ENCODE measurements at regions not wholly inside any gene's neighbourhood (a gene's known extent, or its start where the extent isn't known, plus 50 kb on each side); places are given as distances from the start of the nearest gene placed in this dataset.

DNA sequence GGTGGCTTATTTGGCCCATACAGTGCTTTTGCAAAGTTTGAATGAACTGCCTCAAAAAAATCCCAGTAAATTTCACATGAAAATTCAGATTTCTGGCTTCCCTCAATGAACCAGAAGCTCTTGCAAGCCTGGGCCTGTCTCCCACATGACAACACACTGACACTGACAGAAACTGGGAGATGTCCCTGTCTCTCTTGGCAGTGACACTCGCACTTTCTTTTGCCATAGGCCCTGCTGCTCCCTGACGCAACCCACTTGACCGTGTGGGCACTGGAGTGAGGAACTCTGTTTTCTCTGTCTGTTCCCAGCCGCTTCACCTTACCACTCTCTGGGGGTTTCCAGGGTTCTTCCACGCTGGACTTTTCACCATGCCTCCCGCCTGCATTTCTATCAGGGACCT, 524.5 kb downstream of the SHQ1 start:
- Histone ChIP-seq H3K4me2 (ENCODE audit: insufficient read depth, low read length, poor library complexity, severe bottlenecking) (no peak overlapping the region), H3K9ac (ENCODE audit: low read depth, low read length, poor library complexity) (no peak overlapping the region), H4K8ac (ENCODE audit: low read depth, low read length) (no peak overlapping the region), H2BK15ac (ENCODE audit: low read length) (no peak overlapping the region), H2BK12ac (ENCODE audit: low read length) (no peak overlapping the region), H3K9me3 (replicated peaks in 1 of 2; ENCODE audit: control insufficient read depth in 2 of 2, insufficient read depth in 1 of 2, low read depth in 1 of 2, low read length in 2 of 2) (no peaks in the 10 kb centered on the region), H3K79me1 (ENCODE audit: low read depth, low read length) (no peaks in the 10 kb centered on the region), H2BK5ac (ENCODE audit: low read length) (no peak overlapping the region), H4K91ac (ENCODE audit: low read depth, low read length, poor library complexity) (no peak overlapping the region), H3K36me3 (replicated peaks in 1 of 2; ENCODE audit: control insufficient read depth in 2 of 2, insufficient read depth in 2 of 2, low read length in 2 of 2) (no peaks in the 10 kb centered on the region), H3K14ac (ENCODE audit: low read length) (no peak overlapping the region), H2BK120ac (ENCODE audit: low read depth, low read length) (no peak overlapping the region), H3K4ac (ENCODE audit: low read length) (no peak overlapping the region), H3K27me3 (ENCODE audit: control insufficient read depth in 3 of 3, insufficient read depth in 3 of 3, low read depth in 1 of 3, low read length in 3 of 3) (peaks cover 0 to 35% (median 0%) of the 10 kb centered on the region in 3 experiments), H3K27ac (replicated peaks; ENCODE audit: low read length) (no peak overlapping the region), H2AK5ac (ENCODE audit: low read depth, low read length) (no peak overlapping the region), H2AFZ (ENCODE audit: low read length) (no peak overlapping the region), H3K4me1 (ENCODE audit: control insufficient read depth in 2 of 2, insufficient read depth in 1 of 2, low read depth in 1 of 2, low read length in 2 of 2) (no peaks in the 10 kb centered on the region), H3K4me3 (ENCODE audit: low read length in 2 of 2) (no peak overlapping the region), H3K18ac (ENCODE audit: low read length) (no peak overlapping the region), H3K23ac (ENCODE audit: low read depth, low read length, poor library complexity) (no peak overlapping the region)
- no CpG with 5 or more reads among the region's 6 CpGs for WGBS, 2 donors (ENCODE audit: extremely low coverage in 2 of 2, insufficient read length in 2 of 2, insufficient replicate concordance in 1 of 2)
- DNase-seq (ENCODE audit: low spot score): no peak

DNA sequence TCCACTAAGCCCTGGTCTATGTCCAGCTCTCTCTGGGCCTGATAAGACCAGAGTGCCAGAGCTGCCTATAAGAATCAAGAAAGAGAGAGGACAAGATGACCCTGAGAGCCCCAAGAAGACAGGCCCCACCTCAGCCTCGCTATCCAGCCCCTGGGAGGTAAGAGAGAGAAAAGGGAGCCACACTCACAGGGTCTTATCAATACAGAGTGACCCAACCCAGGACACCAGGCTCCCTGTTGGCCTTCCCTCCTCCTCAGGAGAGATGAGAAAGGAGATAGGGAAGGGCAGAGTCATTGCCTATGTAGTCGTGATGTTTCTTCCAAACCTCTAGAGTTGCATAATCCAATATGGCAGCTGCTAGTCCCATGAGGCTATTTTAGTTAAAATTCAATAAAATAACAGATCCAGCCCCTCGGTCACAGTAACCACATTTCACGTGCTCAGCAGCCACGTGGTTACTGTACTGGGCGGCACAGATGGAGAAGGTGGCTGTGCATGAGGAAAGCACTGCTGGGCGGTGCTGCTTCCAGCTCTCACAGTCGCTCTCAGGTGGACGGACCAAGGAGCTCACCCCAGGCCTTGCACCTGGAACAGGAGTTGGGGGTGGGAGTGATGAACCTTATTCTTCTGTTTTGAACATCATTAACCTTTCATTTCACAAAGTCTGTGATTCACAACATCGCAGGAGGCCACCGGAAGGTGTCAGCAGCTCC, 525.8 kb downstream of the SHQ1 start:
- Histone ChIP-seq H2BK5ac (ENCODE audit: low read length) (no peak overlapping the region), H2BK15ac (ENCODE audit: low read length) (no peak overlapping the region), H3K4me1 (ENCODE audit: control insufficient read depth in 2 of 2, insufficient read depth in 1 of 2, low read depth in 1 of 2, low read length in 2 of 2) (no peaks in the 10 kb centered on the region), H2BK12ac (ENCODE audit: low read length) (no peak overlapping the region), H2AK5ac (ENCODE audit: low read depth, low read length) (no peak overlapping the region), H2AFZ (ENCODE audit: low read length) (no peak overlapping the region), H3K4me3 (ENCODE audit: low read length in 2 of 2) (no peak overlapping the region), H4K91ac (ENCODE audit: low read depth, low read length, poor library complexity) (no peak overlapping the region), H3K14ac (ENCODE audit: low read length) (no peak overlapping the region), H4K8ac (ENCODE audit: low read depth, low read length) (no peak overlapping the region), H3K79me1 (ENCODE audit: low read depth, low read length) (no peaks in the 10 kb centered on the region), H3K23ac (ENCODE audit: low read depth, low read length, poor library complexity) (no peak overlapping the region), H3K4me2 (ENCODE audit: insufficient read depth, low read length, poor library complexity, severe bottlenecking) (no peak overlapping the region), H3K36me3 (replicated peaks in 1 of 2; ENCODE audit: control insufficient read depth in 2 of 2, insufficient read depth in 2 of 2, low read length in 2 of 2) (no peaks in the 10 kb centered on the region), H3K4ac (ENCODE audit: low read length) (no peak overlapping the region), H3K27ac (replicated peaks; ENCODE audit: low read length) (no peak overlapping the region), H3K9ac (ENCODE audit: low read depth, low read length, poor library complexity) (no peak overlapping the region), H3K18ac (ENCODE audit: low read length) (no peak overlapping the region), H3K27me3 (ENCODE audit: control insufficient read depth in 3 of 3, insufficient read depth in 3 of 3, low read depth in 1 of 3, low read length in 3 of 3) (peaks cover 0 to 35% (median 0%) of the 10 kb centered on the region in 3 experiments), H2BK120ac (ENCODE audit: low read depth, low read length) (no peak overlapping the region), H3K9me3 (replicated peaks in 1 of 2; ENCODE audit: control insufficient read depth in 2 of 2, insufficient read depth in 1 of 2, low read depth in 1 of 2, low read length in 2 of 2) (no peaks in the 10 kb centered on the region)
- DNase-seq (ENCODE audit: low spot score): no peak
- WGBS, 2 donors (ENCODE audit: extremely low coverage in 2 of 2, insufficient read length in 2 of 2, insufficient replicate concordance in 1 of 2): no CpG with 5 or more reads among the region's 11 CpGs

- no CpG with 5 or more reads among the region's 3 CpGs for WGBS, 2 donors (ENCODE audit: extremely low coverage in 2 of 2, insufficient read length in 2 of 2, insufficient replicate concordance in 1 of 2)
- H3K23ac ChIP-seq (ENCODE audit: low read depth, low read length, poor library complexity): no peak overlapping the region
- no peaks in the 10 kb centered on the region for H3K79me1 ChIP-seq (ENCODE audit: low read depth, low read length)
- H3K14ac ChIP-seq (ENCODE audit: low read length): no peak overlapping the region
- H2AK5ac ChIP-seq (ENCODE audit: low read depth, low read length): no peak overlapping the region
- peaks cover 0 to 42% (median 0%) of the 10 kb centered on the region in 3 experiments for H3K27me3 ChIP-seq (ENCODE audit: control insufficient read depth in 3 of 3, insufficient read depth in 3 of 3, low read depth in 1 of 3, low read length in 3 of 3)
- no peak overlapping the region for H3K9ac ChIP-seq (ENCODE audit: low read depth, low read length, poor library complexity)
- H2BK120ac ChIP-seq (ENCODE audit: low read depth, low read length): no peak overlapping the region
- no peak for DNase-seq (ENCODE audit: low spot score)
- no peak overlapping the region for H2AFZ ChIP-seq (ENCODE audit: low read length)
- no peaks in the 10 kb centered on the region for H3K9me3 ChIP-seq (replicated peaks in 1 of 2; ENCODE audit: control insufficient read depth in 2 of 2, insufficient read depth in 1 of 2, low read depth in 1 of 2, low read length in 2 of 2)
- no peak overlapping the region for H3K4me2 ChIP-seq (ENCODE audit: insufficient read depth, low read length, poor library complexity, severe bottlenecking)
- H3K4ac ChIP-seq (ENCODE audit: low read length): no peak overlapping the region
- H4K8ac ChIP-seq (ENCODE audit: low read depth, low read length): no peak overlapping the region
- H2BK5ac ChIP-seq (ENCODE audit: low read length): no peak overlapping the region
- H3K27ac ChIP-seq (replicated peaks; ENCODE audit: low read length): no peak overlapping the region
- no peak overlapping the region for H3K4me3 ChIP-seq (ENCODE audit: low read length in 2 of 2)
- H2BK15ac ChIP-seq (ENCODE audit: low read length): no peak overlapping the region
- no peak overlapping the region for H2BK12ac ChIP-seq (ENCODE audit: low read length)
- H3K18ac ChIP-seq (ENCODE audit: low read length): no peak overlapping the region
- no peak overlapping the region for H4K91ac ChIP-seq (ENCODE audit: low read depth, low read length, poor library complexity)
- no peaks in the 10 kb centered on the region for H3K4me1 ChIP-seq (ENCODE audit: control insufficient read depth in 2 of 2, insufficient read depth in 1 of 2, low read depth in 1 of 2, low read length in 2 of 2)
- no peaks in the 10 kb centered on the region for H3K36me3 ChIP-seq (replicated peaks in 1 of 2; ENCODE audit: control insufficient read depth in 2 of 2, insufficient read depth in 2 of 2, low read length in 2 of 2)
Observed at GRCh38 chr3:72320955-72321303, 527.3 kb downstream of the SHQ1 start.

DNA sequence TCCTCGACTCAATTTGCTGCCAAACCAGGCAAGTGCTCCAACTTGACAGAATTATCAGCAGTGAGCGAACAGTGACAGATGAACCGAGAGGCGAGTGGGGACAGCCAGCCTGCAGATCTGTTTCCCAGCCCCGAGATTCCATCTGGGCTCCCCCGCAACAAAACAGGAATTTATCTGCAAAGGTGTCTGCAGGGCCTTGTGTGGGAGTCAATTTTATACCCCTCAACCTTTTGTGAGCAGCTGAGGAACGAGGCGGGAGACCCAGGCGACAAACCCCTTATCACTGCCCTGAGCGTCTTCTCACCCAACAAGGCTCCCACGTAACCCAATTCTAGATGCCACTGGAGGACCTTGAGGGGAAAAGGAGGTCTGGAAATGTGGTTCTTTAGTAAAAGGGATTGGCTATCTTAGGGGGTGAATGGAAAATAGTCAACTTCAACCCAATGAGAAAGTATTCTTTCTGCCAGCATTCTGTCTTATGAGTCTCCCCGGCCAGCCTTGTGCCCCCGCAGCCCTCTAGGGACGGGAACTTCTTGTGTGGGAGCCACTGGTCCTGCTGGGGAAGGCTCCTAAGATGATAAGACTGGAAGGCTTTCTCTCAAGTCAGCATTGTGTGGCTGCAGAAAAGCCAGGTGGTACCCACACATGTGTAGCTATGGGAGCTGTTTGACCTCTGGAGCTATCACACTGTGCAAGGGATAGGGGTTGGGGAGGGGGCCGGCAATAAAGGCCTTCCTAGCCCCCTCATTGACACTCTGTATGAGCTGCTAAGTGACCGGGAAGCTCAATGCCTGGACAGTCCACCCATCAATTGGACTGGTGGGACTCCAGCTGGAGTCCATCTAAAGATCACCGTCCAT, 527.9 kb downstream of the SHQ1 start:
- H2AK5ac ChIP-seq (ENCODE audit: low read depth, low read length): no peak overlapping the region
- no peaks in the 10 kb centered on the region for H3K9me3 ChIP-seq (replicated peaks in 1 of 2; ENCODE audit: control insufficient read depth in 2 of 2, insufficient read depth in 1 of 2, low read depth in 1 of 2, low read length in 2 of 2)
- H3K27ac ChIP-seq (replicated peaks; ENCODE audit: low read length): no peak overlapping the region
- no peak overlapping the region for H3K4me3 ChIP-seq (ENCODE audit: low read length in 2 of 2)
- H3K18ac ChIP-seq (ENCODE audit: low read length): no peak overlapping the region
- H3K27me3 ChIP-seq (ENCODE audit: control insufficient read depth in 3 of 3, insufficient read depth in 3 of 3, low read depth in 1 of 3, low read length in 3 of 3): peaks cover 0 to 42% (median 0%) of the 10 kb centered on the region in 3 experiments
- no peak overlapping the region for H4K8ac ChIP-seq (ENCODE audit: low read depth, low read length)
- no peak for DNase-seq (ENCODE audit: low spot score)
- H3K4me2 ChIP-seq (ENCODE audit: insufficient read depth, low read length, poor library complexity, severe bottlenecking): no peak overlapping the region
- H3K79me1 ChIP-seq (ENCODE audit: low read depth, low read length): no peaks in the 10 kb centered on the region
- H3K4ac ChIP-seq (ENCODE audit: low read length): no peak overlapping the region
- no peak overlapping the region for H2BK15ac ChIP-seq (ENCODE audit: low read length)
- H4K91ac ChIP-seq (ENCODE audit: low read depth, low read length, poor library complexity): no peak overlapping the region
- no peak overlapping the region for H3K23ac ChIP-seq (ENCODE audit: low read depth, low read length, poor library complexity)
- no peaks in the 10 kb centered on the region for H3K36me3 ChIP-seq (replicated peaks in 1 of 2; ENCODE audit: control insufficient read depth in 2 of 2, insufficient read depth in 2 of 2, low read length in 2 of 2)
- no CpG with 5 or more reads among the region's 17 CpGs for WGBS, 2 donors (ENCODE audit: extremely low coverage in 2 of 2, insufficient read length in 2 of 2, insufficient replicate concordance in 1 of 2)
- no peak overlapping the region for H2BK12ac ChIP-seq (ENCODE audit: low read length)
- H3K14ac ChIP-seq (ENCODE audit: low read length): peak overlapping the region; percentile 23
- H3K9ac ChIP-seq (ENCODE audit: low read depth, low read length, poor library complexity): no peak overlapping the region
- H2AFZ ChIP-seq (ENCODE audit: low read length): no peak overlapping the region
- no peak overlapping the region for H2BK5ac ChIP-seq (ENCODE audit: low read length)
- no peaks in the 10 kb centered on the region for H3K4me1 ChIP-seq (ENCODE audit: control insufficient read depth in 2 of 2, insufficient read depth in 1 of 2, low read depth in 1 of 2, low read length in 2 of 2)
- no peak overlapping the region for H2BK120ac ChIP-seq (ENCODE audit: low read depth, low read length)

Data from neuronal stem cell (in vitro differentiated cells).